Immature natural killer cell (primary cell): ENCODE measurements at regions not wholly inside any gene's neighbourhood (a gene's known extent, or its start where the extent isn't known, plus 50 kb on each side); places are given as distances from the start of the nearest gene placed in this dataset.
A peak's percentile ranks its signal among the peaks of the same experiment; 100 is the strongest.

Experiments used
- DNase-seq, 3 donors: peaks; one replicate each; pipeline ENCODE4 v3.0.0; 2022; ENCODE audit warnings: mixed read lengths in 1 of 3
- H3K27ac Mint-ChIP-seq, 6 donors: one replicate each; pipeline ENCODE4 v1.8.0; 2020; ENCODE audit warnings: mixed read lengths in 6 of 6, mild to moderate bottlenecking in 5 of 6, inconsistent platforms in 4 of 6, moderate library complexity in 3 of 6
- H3K27me3 Mint-ChIP-seq, 3 donors: one replicate each; pipeline ENCODE4 v1.8.0; 2020 to 2021; ENCODE audit warnings: low read depth in 3 of 3, mild to moderate bottlenecking in 3 of 3, mixed read lengths in 3 of 3, moderate library complexity in 3 of 3, inconsistent platforms in 1 of 3
- H3K36me3 Mint-ChIP-seq, 3 donors: one replicate each; pipeline ENCODE4 v1.8.0; 2020; ENCODE audit warnings: mixed read lengths in 3 of 3, inconsistent platforms in 2 of 3, mild to moderate bottlenecking in 2 of 3
- H3K4me1 Mint-ChIP-seq, 2 donors: one replicate each; pipeline ENCODE4 v1.8.0; 2020; ENCODE audit warnings: inconsistent platforms in 2 of 2, mild to moderate bottlenecking in 2 of 2, mixed read lengths in 2 of 2, moderate library complexity in 1 of 2
- H3K4me3 Mint-ChIP-seq, 5 donors: one replicate each; pipeline ENCODE4 v1.8.0; 2020; ENCODE audit warnings: mild to moderate bottlenecking in 5 of 5, mixed read lengths in 5 of 5, inconsistent platforms in 3 of 5, moderate library complexity in 3 of 5
- H3K9me3 Mint-ChIP-seq, 6 donors: one replicate each; pipeline ENCODE4 v1.8.0; 2020; ENCODE audit warnings: mild to moderate bottlenecking in 6 of 6, mixed read lengths in 6 of 6, inconsistent platforms in 4 of 6, moderate library complexity in 3 of 6

DNA sequence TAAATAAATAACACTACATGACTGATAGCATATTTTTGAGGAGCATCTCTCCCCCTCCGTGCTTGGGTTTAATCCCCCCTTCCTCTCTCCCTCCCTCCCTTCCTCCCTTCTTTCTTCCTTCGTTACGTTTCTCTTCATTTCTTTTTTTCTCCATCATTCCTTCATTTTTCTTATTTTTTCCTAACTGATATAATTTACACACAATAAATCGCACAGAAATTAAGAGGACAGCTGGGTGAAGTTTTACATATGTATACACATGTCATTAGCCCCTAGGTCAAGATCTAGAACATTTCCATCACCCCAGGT lies 51.4 kb upstream of the EZR start:
- peak overlapping the region; percentile 96 to 99 (median 99) for H3K27ac Mint-ChIP-seq
- H3K36me3 Mint-ChIP-seq: no peaks in the 10 kb centered on the region
- no peak for DNase-seq
- H3K9me3 Mint-ChIP-seq: peaks cover 0 to 3% (median 0%) of the 10 kb centered on the region in 6 donors
- H3K4me1 Mint-ChIP-seq: peaks cover 38 to 40% of the 10 kb centered on the region in 2 donors
- peak overlapping the region; percentile 40 to 99 (median 90) for H3K4me3 Mint-ChIP-seq
- H3K27me3 Mint-ChIP-seq: peaks cover 19 to 22% (median 21%) of the 10 kb centered on the region in 3 donors

DNA sequence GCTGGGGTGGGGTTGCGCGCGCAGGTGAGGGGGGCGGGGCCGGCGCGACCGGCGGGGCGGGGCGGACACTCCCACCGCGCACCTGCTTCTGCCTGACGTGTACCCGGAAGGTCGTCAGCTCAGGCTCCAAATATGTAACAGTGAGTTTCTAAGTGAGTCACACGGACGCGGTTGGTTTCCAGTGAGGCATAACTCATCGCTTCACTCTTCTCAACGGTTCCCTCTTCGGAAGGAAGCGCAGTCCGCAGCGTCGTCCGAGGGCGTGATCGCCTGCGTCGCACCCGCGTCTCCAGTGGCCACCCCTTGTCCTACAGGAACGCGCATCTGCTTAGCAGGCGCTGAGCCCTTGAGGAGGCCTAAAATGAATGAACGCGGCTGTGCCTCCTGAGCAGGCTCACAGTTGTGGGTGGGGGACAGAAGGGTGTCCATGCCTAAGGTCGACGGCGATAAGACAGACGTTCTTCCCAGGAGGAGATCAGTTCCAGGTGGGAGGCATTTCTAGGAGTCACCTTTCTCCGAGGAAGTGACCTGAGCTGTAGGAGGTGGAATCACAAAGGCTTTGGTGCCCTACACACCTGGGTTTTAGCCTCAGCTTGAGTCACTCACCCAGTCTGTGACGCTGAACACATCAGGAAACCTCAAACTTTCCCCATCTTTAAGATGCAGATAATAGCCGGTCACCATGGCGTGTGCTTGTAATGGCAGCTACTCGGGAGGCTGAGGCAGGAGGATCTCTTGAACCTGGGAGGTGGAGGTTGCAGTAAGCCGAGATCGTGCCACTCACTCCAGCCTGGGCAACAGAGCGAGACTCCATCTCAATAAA lies 50.9 kb upstream of the EZR start:
- DNase-seq: peak; percentile 90 to 94 (median 94)
- Mint-ChIP-seq H3K27me3 (peaks cover 17 to 22% (median 19%) of the 10 kb centered on the region in 3 donors), H3K4me1 (peaks cover 38 to 40% of the 10 kb centered on the region in 2 donors)

DNA sequence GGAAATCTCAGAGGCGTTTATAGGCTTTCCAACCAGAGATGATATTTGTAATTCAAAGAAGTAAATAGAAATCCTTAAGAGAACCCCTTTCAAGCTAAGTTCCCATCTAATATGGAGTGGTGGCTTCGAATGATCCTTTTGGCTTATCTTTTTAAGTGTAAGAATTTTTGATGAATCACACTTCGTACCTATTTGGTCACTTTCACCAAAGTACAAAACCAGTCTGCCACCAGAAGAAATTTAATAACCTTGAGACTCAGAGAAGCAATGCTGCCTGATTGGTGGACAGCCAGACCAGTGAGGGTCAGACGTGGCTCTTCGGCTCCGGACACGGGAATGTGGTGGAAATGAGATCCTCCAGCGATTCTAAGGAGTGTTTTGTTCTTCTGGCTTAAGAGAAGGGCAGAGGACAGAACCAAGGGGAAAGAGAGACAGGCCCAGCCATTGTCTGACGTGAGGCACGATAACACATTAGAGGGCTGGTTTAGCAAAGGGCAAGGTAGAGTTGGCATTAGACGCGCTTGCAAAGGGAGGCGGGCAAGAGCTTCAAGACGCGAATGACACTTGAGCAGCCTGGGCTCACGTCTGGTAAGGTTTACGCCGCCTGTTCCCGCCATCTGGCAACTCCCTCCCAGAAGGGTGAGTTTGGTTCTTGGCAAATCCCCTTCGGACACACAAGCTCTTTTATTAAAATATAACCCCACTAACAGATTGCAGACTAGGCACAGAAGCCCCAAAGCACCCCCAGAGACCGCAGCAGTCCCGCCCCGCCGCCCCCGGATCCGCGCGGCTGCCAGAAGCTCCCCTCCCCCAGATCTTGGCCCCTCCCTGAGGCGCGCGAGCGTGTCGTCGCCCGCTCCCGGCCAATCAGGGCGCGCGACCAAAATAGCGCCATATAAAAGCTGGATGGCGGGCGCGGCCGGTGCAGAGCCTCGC lies 50.0 kb upstream of the EZR start:
- peak overlapping the region; percentile 86 to 99 (median 92) for H3K4me3 Mint-ChIP-seq
- H3K36me3 Mint-ChIP-seq: no peaks in the 10 kb centered on the region

More for the DNA sequence above, 50.9 kb upstream of the EZR start:
- H3K36me3 Mint-ChIP-seq: no peaks in the 10 kb centered on the region
- H3K9me3 Mint-ChIP-seq: no peaks in the 10 kb centered on the region
- H3K27ac Mint-ChIP-seq: peak overlapping the region; percentile 96 to 99 (median 99)
- peak overlapping the region; percentile 86 to 99 (median 92) for H3K4me3 Mint-ChIP-seq

More for the DNA sequence above, 50.0 kb upstream of the EZR start:
- Mint-ChIP-seq H3K27ac (peak overlapping the region; percentile 96 to 99 (median 99)), H3K9me3 (no peaks in the 10 kb centered on the region), H3K27me3 (peaks cover 15 to 22% (median 19%) of the 10 kb centered on the region in 3 donors), H3K4me1 (peaks cover 38 to 40% of the 10 kb centered on the region in 2 donors)
- DNase-seq: peak in 2 of 3 donors; percentile 90 to 95
